HCT116 (cell line): ENCODE measurements at regions not wholly inside any gene's neighbourhood (a gene's known extent, or its start where the extent isn't known, plus 50 kb on each side); places are given as distances from the start of the nearest gene placed in this dataset.
"Not testable (repeated sequence)": the region's sequence is repeated elsewhere in the genome, so short reads cannot be mapped to it uniquely, and the experiment has no call there.

Experiments
- ATAC-seq: fragments of 200-7000 bp; cut with Tn5 transposase; 2 replicates; pipeline ENCODE4 v1.9.1; 2020; ENCODE audit warnings: mild to moderate bottlenecking, moderate library complexity
- BruUV-seq: library from RNA; stranded (reverse); fragments of 400-500 nt; replicated peaks from 2 replicates; lab custom pipeline; 2021; lab: Mats Ljungman, UMichigan
- CTCF ChIA-PET: fragments of 300-600 bp; sonication (Branson Sonifier 250); formaldehyde crosslinking; loops from one replicate; lab custom pipeline; 2021; ENCODE audit warnings: antibody characterized with exemption; lab: Charles Lee
- POLR2A ChIA-PET: fragments of 300-600, 350-600 bp; sonication (Branson Sonifier 250); formaldehyde crosslinking; loops from one replicate; lab custom pipeline; 2021; ENCODE audit warnings: antibody characterized with exemption; lab: Charles Lee
- RAD21 ChIA-PET, 2 experiments: fragments of 300-600 bp; sonication (Branson Sonifier 250); formaldehyde crosslinking; loops; one replicate each; lab custom pipeline; 2023; ENCODE audit warnings: low total read pairs in 2 of 2; ENCODE audit not compliant: uncharacterized antibody in 2 of 2, unreplicated experiment in 2 of 2, low non-redundant PET in 1 of 2; lab: Charles Lee
- DNase-seq: peaks from one replicate; pipeline ENCODE4 v3.0.0-alpha.2; 2010; ENCODE audit warnings: low read depth, low spot score
- H2AFZ ChIP-seq: fragments of 200-600 bp; shearing (Covaris generic), sonication (generic); 2 replicates; pipeline ENCODE4 v1.6.1; 2017; ENCODE audit warnings: low read depth, mixed run types, mixed read lengths, antibody characterized with exemption, low read length; ENCODE audit not compliant: poor library complexity, severe bottlenecking
- H3K27ac ChIP-seq: 2 replicates; pipeline ENCODE4 v1.5.1; 2012; ENCODE audit warnings: low read depth, low read length
- H3K27me3 ChIP-seq: fragments of 200-600 bp; sonication (generic); 2 replicates; pipeline ENCODE4 v1.6.1; 2016; ENCODE audit warnings: mixed run types, low read length, mixed read lengths; ENCODE audit not compliant: insufficient read depth
- H3K36me3 ChIP-seq, 2 experiments: fragments of 200-500 bp in 1 of 2; fragments of 200-600 bp in 1 of 2; sonication (Bioruptor generic) in 1 of 2; sonication (generic) in 1 of 2; 2 replicates each; pipeline versions ENCODE4 v1.5.1 to v1.6.1; 2014 to 2016; ENCODE audit warnings: low read length in 2 of 2, inconsistent platforms in 1 of 2, mixed read lengths in 1 of 2, mixed run types in 1 of 2; ENCODE audit not compliant: insufficient read depth in 2 of 2, control insufficient read depth in 1 of 2
- H3K4me1 ChIP-seq, 2 experiments: fragments of 200-600 bp in 1 of 2; sonication (generic) in 1 of 2; 2 replicates each; pipeline versions ENCODE4 v1.5.1 to v1.6.1; 2012 to 2017; ENCODE audit warnings: low read length in 2 of 2, inconsistent platforms in 1 of 2, mild to moderate bottlenecking in 1 of 2, mixed read lengths in 1 of 2, mixed run types in 1 of 2, moderate library complexity in 1 of 2; ENCODE audit not compliant: insufficient read depth in 2 of 2, control insufficient read depth in 1 of 2
- H3K4me2 ChIP-seq: fragments of 200-600 bp; sonication (generic); 2 replicates; pipeline ENCODE4 v1.6.1; 2017; ENCODE audit warnings: mixed run types, low read length, mixed read lengths
- H3K4me3 ChIP-seq, 2 experiments: fragments of 200-600 bp in 1 of 2; sonication (generic) in 1 of 2; replicated peaks in 1 of 2; 2 replicates each; pipeline ENCODE4 v1.5.1; 2011 to 2016; ENCODE audit warnings: low read length in 2 of 2, control low read depth in 1 of 2, low read depth in 1 of 2, mild to moderate bottlenecking in 1 of 2, mixed read lengths in 1 of 2, mixed run types in 1 of 2
- H3K79me2 ChIP-seq: fragments of 200-600 bp; sonication (generic); 2 replicates; pipeline ENCODE4 v1.6.1; 2017; ENCODE audit warnings: mild to moderate bottlenecking, mixed run types, low read length, moderate library complexity, mixed read lengths; ENCODE audit not compliant: insufficient read depth
- H3K9ac ChIP-seq: fragments of 200-600 bp; sonication (generic); 2 replicates; pipeline ENCODE4 v1.6.1; 2016; ENCODE audit warnings: low read length, mixed read lengths
- H3K9me2 ChIP-seq: fragments of 200-600 bp; sonication (generic), shearing (Covaris generic); 2 replicates; pipeline ENCODE4 v1.6.1; 2017; ENCODE audit warnings: mixed run types, mild to moderate bottlenecking, moderate library complexity; ENCODE audit not compliant: insufficient read depth
- H3K9me3 ChIP-seq, 2 experiments: fragments of 200-500 bp in 1 of 2; fragments of 200-600 bp in 1 of 2; sonication (Bioruptor generic) in 1 of 2; sonication (generic) in 1 of 2; 2 replicates each; pipeline ENCODE4 v1.6.1; 2014 to 2017; ENCODE audit warnings: low read length in 2 of 2, mixed read lengths in 2 of 2, inconsistent platforms in 1 of 2, low read depth in 1 of 2, mild to moderate bottlenecking in 1 of 2, mixed run types in 1 of 2, moderate library complexity in 1 of 2; ENCODE audit not compliant: control insufficient read depth in 1 of 2, insufficient read depth in 1 of 2
- H4K20me1 ChIP-seq: fragments of 200-600 bp; sonication (generic), shearing (Covaris generic); 2 replicates; pipeline ENCODE4 v1.6.1; 2017; ENCODE audit warnings: mixed run types, mild to moderate bottlenecking, moderate library complexity; ENCODE audit not compliant: insufficient read depth
- ATF3 ChIP-seq: IDR thresholded peaks from 2 replicates; pipeline ENCODE4 v1.6.1; 2012
- CBX3 ChIP-seq: IDR thresholded peaks from 2 replicates; pipeline ENCODE4 v1.6.1; 2012; ENCODE audit warnings: low read depth
- CTCF ChIP-seq, 3 experiments: fragments of 200-600 bp in 1 of 3; sonication (generic) in 1 of 3; IDR thresholded peaks in 2 of 3; conservative IDR thresholded peaks in 1 of 3; 2 replicates each; pipeline ENCODE4 v1.5.1; 2012 to 2017; ENCODE audit warnings: low read depth in 2 of 3, low read length in 2 of 3, antibody characterized with exemption in 1 of 3, borderline replicate concordance in 1 of 3, control low read depth in 1 of 3, mild to moderate bottlenecking in 1 of 3, mixed read lengths in 1 of 3, mixed run types in 1 of 3, moderate library complexity in 1 of 3; ENCODE audit not compliant: insufficient read depth in 1 of 3
- EZH2 ChIP-seq: fragments of 200-600 bp; sonication (generic); IDR thresholded peaks from 2 replicates; pipeline ENCODE4 v1.6.1; 2017; ENCODE audit warnings: antibody characterized with exemption, mixed run types
- EZH2phosphoT487 ChIP-seq: fragments of 200-600 bp; IDR thresholded peaks from 2 replicates; pipeline ENCODE4 v1.6.1; 2018; ENCODE audit warnings: antibody characterized with exemption, borderline replicate concordance
- POLR2AphosphoS5 ChIP-seq: IDR thresholded peaks from 2 replicates; pipeline ENCODE4 v1.6.1; 2011; ENCODE audit warnings: mild to moderate bottlenecking, low read depth, low read length, moderate library complexity
- RAD21 ChIP-seq: IDR thresholded peaks from 2 replicates; pipeline ENCODE4 v1.6.1; 2012; ENCODE audit warnings: low read depth, mild to moderate bottlenecking
- TCF7L2 ChIP-seq: IDR thresholded peaks from 2 replicates; pipeline ENCODE4 v1.7.0; 2011; ENCODE audit warnings: borderline replicate concordance, inconsistent platforms; ENCODE audit not compliant: insufficient read depth, insufficient read length; ENCODE audit errors: extremely low read depth
- intact Hi-C: fragments of 100-400 bp; cut with micrococcal nuclease; formaldehyde crosslinking; loops from 2 replicates; pipeline ENCODE4 v1.10.0; 2022
- TF ChIP-seq, protein P1 (sequence below): IDR thresholded peaks from 2 replicates; pipeline ENCODE4 v1.6.1; 2012
- TF ChIP-seq, protein P2 (sequence below): IDR thresholded peaks from 2 replicates; pipeline ENCODE4 v1.6.1; 2012; ENCODE audit warnings: low read depth
- TF ChIP-seq, protein P3 (sequence below): IDR thresholded peaks from 2 replicates; pipeline ENCODE4 v1.6.1; 2011; ENCODE audit warnings: mild to moderate bottlenecking, low read length, moderate library complexity; ENCODE audit not compliant: insufficient replicate concordance; ENCODE audit errors: extremely low read depth

DNA sequence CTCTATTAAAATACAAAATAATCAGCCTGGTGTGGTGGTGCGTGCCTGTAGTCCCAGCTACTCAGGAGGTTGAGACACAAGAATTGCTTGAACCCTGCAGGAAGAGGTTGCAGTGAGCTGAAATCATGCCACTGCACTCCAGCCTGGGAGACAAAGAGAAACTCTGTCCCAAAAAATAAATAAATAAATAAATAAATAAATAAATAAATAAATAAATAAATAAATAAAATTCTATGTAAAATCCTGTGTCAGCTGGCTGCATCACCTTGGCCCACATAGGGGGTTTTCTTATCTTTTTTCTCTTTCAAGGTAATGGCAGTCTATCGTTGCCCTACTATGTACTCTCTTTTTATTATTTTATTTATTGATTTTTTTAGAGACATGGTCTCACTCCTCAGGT, 206.7 kb downstream of the ALG10 start:
- CTCF ChIA-PET, DNase-seq: not testable (repeated sequence)

GRCh38 chr12:34233618-34234017, 211.3 kb downstream of the ALG10 start:
- no peak overlapping the region for H3K4me2 ChIP-seq
- ChIA-PET POLR2A (no interaction called here), CTCF (no interaction called here), RAD21 (no interaction called here)
- no peak for ATAC-seq
- intact Hi-C loops: no loop called here
- H3K27me3 ChIP-seq: no peaks in the 10 kb centered on the region
- no peak overlapping the region for H3K4me3 ChIP-seq
- H2AFZ ChIP-seq: no peak overlapping the region
- H3K27ac ChIP-seq: no peak overlapping the region
- no TSS peak for BruUV-seq
- H4K20me1 ChIP-seq: no peaks in the 10 kb centered on the region
- H3K9ac ChIP-seq: no peak overlapping the region
- H3K4me1 ChIP-seq: no peaks in the 10 kb centered on the region
- no peaks in the 10 kb centered on the region for H3K79me2 ChIP-seq
- no peaks in the 10 kb centered on the region for H3K9me2 ChIP-seq
- no peaks in the 10 kb centered on the region for H3K36me3 ChIP-seq
- no peak for DNase-seq
- no peaks in the 10 kb centered on the region for H3K9me3 ChIP-seq
- TF ChIP-seq, protein P1, sequence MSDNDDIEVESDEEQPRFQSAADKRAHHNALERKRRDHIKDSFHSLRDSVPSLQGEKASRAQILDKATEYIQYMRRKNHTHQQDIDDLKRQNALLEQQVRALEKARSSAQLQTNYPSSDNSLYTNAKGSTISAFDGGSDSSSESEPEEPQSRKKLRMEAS: no peak
- TF ChIP-seq RAD21 (no peak), CBX3 (no peak), CTCF (IDR thresholded peaks at IDR 0.05 in 2 of 3, conservative IDR thresholded peaks at IDR 0.05 in 1 of 3; ENCODE audit: borderline replicate concordance in 1 of 3, insufficient read depth in 1 of 3, low read depth in 2 of 3, low read length in 2 of 3) (no peak), EZH2phosphoT487 (no peak), TCF7L2 (no peak), ATF3 (no peak), EZH2 (no peak), POLR2AphosphoS5 (no peak)
- TF ChIP-seq, protein P2, sequence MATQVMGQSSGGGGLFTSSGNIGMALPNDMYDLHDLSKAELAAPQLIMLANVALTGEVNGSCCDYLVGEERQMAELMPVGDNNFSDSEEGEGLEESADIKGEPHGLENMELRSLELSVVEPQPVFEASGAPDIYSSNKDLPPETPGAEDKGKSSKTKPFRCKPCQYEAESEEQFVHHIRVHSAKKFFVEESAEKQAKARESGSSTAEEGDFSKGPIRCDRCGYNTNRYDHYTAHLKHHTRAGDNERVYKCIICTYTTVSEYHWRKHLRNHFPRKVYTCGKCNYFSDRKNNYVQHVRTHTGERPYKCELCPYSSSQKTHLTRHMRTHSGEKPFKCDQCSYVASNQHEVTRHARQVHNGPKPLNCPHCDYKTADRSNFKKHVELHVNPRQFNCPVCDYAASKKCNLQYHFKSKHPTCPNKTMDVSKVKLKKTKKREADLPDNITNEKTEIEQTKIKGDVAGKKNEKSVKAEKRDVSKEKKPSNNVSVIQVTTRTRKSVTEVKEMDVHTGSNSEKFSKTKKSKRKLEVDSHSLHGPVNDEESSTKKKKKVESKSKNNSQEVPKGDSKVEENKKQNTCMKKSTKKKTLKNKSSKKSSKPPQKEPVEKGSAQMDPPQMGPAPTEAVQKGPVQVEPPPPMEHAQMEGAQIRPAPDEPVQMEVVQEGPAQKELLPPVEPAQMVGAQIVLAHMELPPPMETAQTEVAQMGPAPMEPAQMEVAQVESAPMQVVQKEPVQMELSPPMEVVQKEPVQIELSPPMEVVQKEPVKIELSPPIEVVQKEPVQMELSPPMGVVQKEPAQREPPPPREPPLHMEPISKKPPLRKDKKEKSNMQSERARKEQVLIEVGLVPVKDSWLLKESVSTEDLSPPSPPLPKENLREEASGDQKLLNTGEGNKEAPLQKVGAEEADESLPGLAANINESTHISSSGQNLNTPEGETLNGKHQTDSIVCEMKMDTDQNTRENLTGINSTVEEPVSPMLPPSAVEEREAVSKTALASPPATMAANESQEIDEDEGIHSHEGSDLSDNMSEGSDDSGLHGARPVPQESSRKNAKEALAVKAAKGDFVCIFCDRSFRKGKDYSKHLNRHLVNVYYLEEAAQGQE: no peak
- TF ChIP-seq, protein P3, sequence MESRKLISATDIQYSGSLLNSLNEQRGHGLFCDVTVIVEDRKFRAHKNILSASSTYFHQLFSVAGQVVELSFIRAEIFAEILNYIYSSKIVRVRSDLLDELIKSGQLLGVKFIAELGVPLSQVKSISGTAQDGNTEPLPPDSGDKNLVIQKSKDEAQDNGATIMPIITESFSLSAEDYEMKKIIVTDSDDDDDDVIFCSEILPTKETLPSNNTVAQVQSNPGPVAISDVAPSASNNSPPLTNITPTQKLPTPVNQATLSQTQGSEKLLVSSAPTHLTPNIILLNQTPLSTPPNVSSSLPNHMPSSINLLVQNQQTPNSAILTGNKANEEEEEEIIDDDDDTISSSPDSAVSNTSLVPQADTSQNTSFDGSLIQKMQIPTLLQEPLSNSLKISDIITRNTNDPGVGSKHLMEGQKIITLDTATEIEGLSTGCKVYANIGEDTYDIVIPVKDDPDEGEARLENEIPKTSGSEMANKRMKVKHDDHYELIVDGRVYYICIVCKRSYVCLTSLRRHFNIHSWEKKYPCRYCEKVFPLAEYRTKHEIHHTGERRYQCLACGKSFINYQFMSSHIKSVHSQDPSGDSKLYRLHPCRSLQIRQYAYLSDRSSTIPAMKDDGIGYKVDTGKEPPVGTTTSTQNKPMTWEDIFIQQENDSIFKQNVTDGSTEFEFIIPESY: no peak

More for the DNA sequence above, 206.7 kb downstream of the ALG10 start:
- H3K9me3 ChIP-seq, H3K4me1 ChIP-seq, RAD21 ChIA-PET, H3K4me2 ChIP-seq, ATAC-seq, H4K20me1 ChIP-seq, BruUV-seq, H3K27me3 ChIP-seq, H3K9me2 ChIP-seq, H3K9ac ChIP-seq, intact Hi-C loops, H3K36me3 ChIP-seq, H3K27ac ChIP-seq, POLR2A ChIA-PET, H3K4me3 ChIP-seq, H3K79me2 ChIP-seq, H2AFZ ChIP-seq: not testable (repeated sequence)
